Thoracic aorta (tissue), 2 donors: ENCODE measurements at regions not wholly inside any gene's neighbourhood (a gene's known extent, or its start where the extent isn't known, plus 50 kb on each side); places are given as distances from the start of the nearest gene placed in this dataset.

Experiments used
- ATAC-seq: fragments of 150-250 bp; one replicate; pipeline ENCODE4 v1.8.0; 2017; ENCODE audit warnings: low read depth; ENCODE audit not compliant: insufficient number of reproducible peaks, low FRiP score
- DNase-seq: peaks from one replicate; pipeline ENCODE4 v3.0.0-alpha.2; 2020; ENCODE audit warnings: low spot score
- H3K27ac ChIP-seq, 2 donors: fragments of 200-600 bp; sonication (generic); 1 replicate in 1 of 2; 2 replicates in 1 of 2; pipeline ENCODE4 v1.5.1; 2016; ENCODE audit warnings: mild to moderate bottlenecking in 2 of 2, moderate library complexity in 2 of 2
- H3K27me3 ChIP-seq: fragments of 200-600 bp; sonication (generic); replicated peaks from 2 replicates; pipeline ENCODE4 v1.6.0; 2016; ENCODE audit warnings: mild to moderate bottlenecking; ENCODE audit not compliant: insufficient read depth
- H3K36me3 ChIP-seq: fragments of 200-600 bp; sonication (generic); one replicate; pipeline ENCODE4 v1.5.1; 2016
- H3K4me1 ChIP-seq, 2 donors: fragments of 200-600 bp; sonication (generic); 1 replicate in 1 of 2; 2 replicates in 1 of 2; pipeline versions ENCODE4 v1.5.1 to v1.6.0; 2016; ENCODE audit warnings: low read depth in 2 of 2, mild to moderate bottlenecking in 1 of 2; ENCODE audit not compliant: control insufficient read depth in 1 of 2
- H3K4me3 ChIP-seq: fragments of 200-600 bp; sonication (generic); 2 replicates; pipeline ENCODE4 v1.5.1; 2016; ENCODE audit warnings: mild to moderate bottlenecking
- H3K9me3 ChIP-seq: fragments of 200-600 bp; sonication (generic); 2 replicates; pipeline ENCODE4 v1.5.1; 2016
- TF ChIP-seq, protein P1 (sequence below): fragments of 200-600 bp; sonication (generic); IDR thresholded peaks from one replicate; pipeline ENCODE4 v1.5.1; 2019; ENCODE audit warnings: antibody characterized with exemption

DNA sequence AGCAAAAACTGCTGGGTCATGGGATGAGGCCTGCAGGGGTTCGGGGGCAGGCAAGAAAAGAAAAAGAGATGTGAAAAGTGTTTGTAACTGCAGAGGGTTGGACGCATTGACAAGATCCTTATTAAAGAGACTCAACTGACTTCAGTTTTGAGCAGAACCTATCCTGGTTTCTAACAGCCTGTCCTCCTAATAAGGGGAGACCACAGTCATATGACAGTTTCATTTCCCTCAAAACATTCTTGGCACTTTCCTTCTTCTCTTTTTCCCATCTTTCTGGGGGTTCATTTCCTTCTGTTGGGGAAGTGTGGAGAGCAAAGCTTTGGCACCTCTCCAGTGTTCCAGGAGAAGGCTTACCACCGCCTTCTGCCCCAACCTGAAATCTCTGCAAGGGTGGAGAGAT lies 118.5 kb downstream of the MAF start:
- Histone ChIP-seq H3K27ac (no peak overlapping the region), H3K4me1 (no peaks in the 10 kb centered on the region), H3K36me3 (no peaks in the 10 kb centered on the region), H3K4me3 (no peak overlapping the region), H3K27me3 (no peaks in the 10 kb centered on the region), H3K9me3 (no peaks in the 10 kb centered on the region)
- DNase-seq (no peak), ATAC-seq (no peak)
- TF ChIP-seq, protein P1, sequence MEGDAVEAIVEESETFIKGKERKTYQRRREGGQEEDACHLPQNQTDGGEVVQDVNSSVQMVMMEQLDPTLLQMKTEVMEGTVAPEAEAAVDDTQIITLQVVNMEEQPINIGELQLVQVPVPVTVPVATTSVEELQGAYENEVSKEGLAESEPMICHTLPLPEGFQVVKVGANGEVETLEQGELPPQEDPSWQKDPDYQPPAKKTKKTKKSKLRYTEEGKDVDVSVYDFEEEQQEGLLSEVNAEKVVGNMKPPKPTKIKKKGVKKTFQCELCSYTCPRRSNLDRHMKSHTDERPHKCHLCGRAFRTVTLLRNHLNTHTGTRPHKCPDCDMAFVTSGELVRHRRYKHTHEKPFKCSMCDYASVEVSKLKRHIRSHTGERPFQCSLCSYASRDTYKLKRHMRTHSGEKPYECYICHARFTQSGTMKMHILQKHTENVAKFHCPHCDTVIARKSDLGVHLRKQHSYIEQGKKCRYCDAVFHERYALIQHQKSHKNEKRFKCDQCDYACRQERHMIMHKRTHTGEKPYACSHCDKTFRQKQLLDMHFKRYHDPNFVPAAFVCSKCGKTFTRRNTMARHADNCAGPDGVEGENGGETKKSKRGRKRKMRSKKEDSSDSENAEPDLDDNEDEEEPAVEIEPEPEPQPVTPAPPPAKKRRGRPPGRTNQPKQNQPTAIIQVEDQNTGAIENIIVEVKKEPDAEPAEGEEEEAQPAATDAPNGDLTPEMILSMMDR: no peak

DNA sequence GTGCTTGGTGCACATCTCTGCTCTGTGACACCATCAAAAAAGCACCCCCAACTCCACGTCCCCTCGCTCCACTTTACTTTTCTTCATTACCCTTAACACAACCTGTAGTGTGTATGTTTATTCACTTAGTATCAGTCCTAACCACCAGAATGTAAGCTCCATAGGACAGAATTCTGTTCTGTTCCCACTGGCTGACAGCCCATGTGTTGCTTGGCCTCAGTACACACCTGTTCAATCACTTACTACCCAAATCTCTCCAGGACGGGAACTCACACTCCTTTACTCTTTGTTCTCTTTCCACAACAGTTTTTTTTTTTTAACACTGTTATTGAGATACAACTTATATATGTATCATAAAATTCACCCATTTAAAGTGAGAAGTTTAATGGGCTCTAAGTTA lies 119.6 kb downstream of the MAF start:
- H3K9me3 ChIP-seq: no peaks in the 10 kb centered on the region
- H3K4me1 ChIP-seq: no peaks in the 10 kb centered on the region
- H3K4me3 ChIP-seq: no peak overlapping the region
- TF ChIP-seq, protein P1: no peak
- no peaks in the 10 kb centered on the region for H3K36me3 ChIP-seq
- H3K27me3 ChIP-seq: no peaks in the 10 kb centered on the region
- no peak overlapping the region for H3K27ac ChIP-seq
- ATAC-seq (no peak), DNase-seq (no peak)

DNA sequence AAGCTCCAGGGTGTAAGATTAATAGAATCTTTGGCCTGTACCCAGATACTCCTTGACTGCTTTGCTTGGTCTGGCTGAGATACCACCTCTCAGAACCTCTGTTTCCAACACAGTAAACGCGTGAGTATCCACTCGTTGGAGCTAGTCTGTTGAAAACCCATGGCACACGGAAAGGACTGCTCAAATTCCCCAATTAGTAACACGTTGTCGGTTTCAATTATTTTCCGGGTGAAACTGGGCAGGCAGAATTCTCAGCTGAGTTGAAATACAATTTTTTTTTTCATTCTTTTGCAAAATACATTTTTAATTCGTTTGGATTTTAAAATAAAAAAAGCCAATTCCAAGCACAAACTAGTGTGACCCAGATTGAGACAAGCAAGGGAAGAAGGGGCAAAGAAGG lies 120.5 kb downstream of the MAF start:
- Histone ChIP-seq H3K27me3 (no peaks in the 10 kb centered on the region), H3K4me1 (no peaks in the 10 kb centered on the region), H3K27ac (no peak overlapping the region), H3K36me3 (no peaks in the 10 kb centered on the region), H3K4me3 (no peak overlapping the region), H3K9me3 (no peaks in the 10 kb centered on the region)
- TF ChIP-seq, protein P1: no peak
- DNase-seq: no peak
- ATAC-seq: no peak

DNA sequence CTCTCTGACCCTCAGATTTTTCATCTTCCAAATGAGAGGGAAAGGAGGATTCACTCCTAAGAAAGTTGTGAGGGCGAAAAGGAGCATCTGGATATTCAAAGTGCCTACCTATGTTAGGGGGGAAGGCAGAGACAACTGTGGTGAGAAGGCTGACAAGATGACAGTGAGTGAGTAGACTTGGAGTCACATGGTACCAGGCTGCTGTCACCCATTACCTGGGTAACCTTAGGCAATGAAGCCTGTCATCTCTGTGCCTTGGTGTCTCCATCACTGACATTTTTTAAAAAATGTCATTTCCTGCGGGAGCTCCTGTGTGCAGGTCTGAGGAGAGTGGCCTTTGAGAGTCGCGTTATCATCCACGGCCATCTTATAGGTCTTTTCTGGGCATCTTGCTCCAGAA lies 124.0 kb downstream of the MAF start:
- H3K4me3 ChIP-seq: no peak overlapping the region
- DNase-seq (no peak), ATAC-seq (no peak)
- H3K27ac ChIP-seq: no peak overlapping the region
- no peaks in the 10 kb centered on the region for H3K27me3 ChIP-seq
- no peaks in the 10 kb centered on the region for H3K36me3 ChIP-seq
- H3K9me3 ChIP-seq: no peaks in the 10 kb centered on the region
- no peaks in the 10 kb centered on the region for H3K4me1 ChIP-seq
- TF ChIP-seq, protein P1: no peak

DNA sequence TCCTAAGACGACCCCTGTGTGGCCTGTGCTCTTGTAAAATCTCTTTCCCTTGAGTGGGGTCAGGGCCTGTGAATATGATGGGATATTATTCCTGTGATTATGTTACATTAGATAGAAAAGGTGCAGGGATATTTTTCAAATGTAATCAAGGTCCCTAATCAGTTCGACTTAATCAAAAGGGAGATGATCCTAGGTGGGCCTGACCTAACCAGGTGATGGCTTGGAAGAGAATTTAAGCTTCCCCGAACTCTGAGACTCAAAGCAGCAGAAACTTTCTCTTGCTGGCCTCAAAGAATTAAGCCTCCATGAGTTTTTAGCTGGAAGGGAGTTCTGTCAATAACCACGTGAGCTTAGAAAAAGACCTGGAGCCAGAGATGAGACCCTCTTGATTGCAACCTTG lies 124.7 kb downstream of the MAF start:
- DNase-seq (no peak), ATAC-seq (no peak)
- Histone ChIP-seq H3K4me1 (no peaks in the 10 kb centered on the region), H3K9me3 (no peaks in the 10 kb centered on the region), H3K4me3 (no peak overlapping the region), H3K36me3 (no peaks in the 10 kb centered on the region), H3K27me3 (no peaks in the 10 kb centered on the region), H3K27ac (no peak overlapping the region)
- TF ChIP-seq, protein P1: no peak
